HCT116 (cell line): ENCODE measurements at regions not wholly inside any gene's neighbourhood (a gene's known extent, or its start where the extent isn't known, plus 50 kb on each side); places are given as distances from the start of the nearest gene placed in this dataset.

ENCODE experiments used
- EZH2 ChIP-seq: fragments of 200-600 bp; sonication (generic); IDR thresholded peaks from 2 replicates; pipeline ENCODE4 v1.6.1; 2017; ENCODE audit warnings: antibody characterized with exemption, mixed run types
- POLR2A ChIP-seq: IDR thresholded peaks from 2 replicates; pipeline ENCODE4 v1.7.0; 2011; ENCODE audit warnings: borderline replicate concordance; ENCODE audit not compliant: insufficient read depth, insufficient read length; ENCODE audit errors: extremely low read depth
- POLR2AphosphoS5 ChIP-seq: IDR thresholded peaks from 2 replicates; pipeline ENCODE4 v1.6.1; 2011; ENCODE audit warnings: mild to moderate bottlenecking, low read depth, low read length, moderate library complexity
- TF ChIP-seq, protein P1 (sequence below): IDR thresholded peaks from 2 replicates; pipeline ENCODE4 v1.6.1; 2011; ENCODE audit warnings: mild to moderate bottlenecking, low read length, moderate library complexity; ENCODE audit not compliant: insufficient replicate concordance; ENCODE audit errors: extremely low read depth
- TF ChIP-seq, protein P2 (sequence below), 3 experiments: fragments of 200-600 bp in 1 of 3; sonication (generic) in 1 of 3; IDR thresholded peaks in 2 of 3; conservative IDR thresholded peaks in 1 of 3; 2 replicates each; pipeline ENCODE4 v1.5.1; 2012 to 2017; ENCODE audit warnings: low read depth in 2 of 3, low read length in 2 of 3, antibody characterized with exemption in 1 of 3, borderline replicate concordance in 1 of 3, control low read depth in 1 of 3, mild to moderate bottlenecking in 1 of 3, mixed read lengths in 1 of 3, mixed run types in 1 of 3, moderate library complexity in 1 of 3; ENCODE audit not compliant: insufficient read depth in 1 of 3

DNA sequence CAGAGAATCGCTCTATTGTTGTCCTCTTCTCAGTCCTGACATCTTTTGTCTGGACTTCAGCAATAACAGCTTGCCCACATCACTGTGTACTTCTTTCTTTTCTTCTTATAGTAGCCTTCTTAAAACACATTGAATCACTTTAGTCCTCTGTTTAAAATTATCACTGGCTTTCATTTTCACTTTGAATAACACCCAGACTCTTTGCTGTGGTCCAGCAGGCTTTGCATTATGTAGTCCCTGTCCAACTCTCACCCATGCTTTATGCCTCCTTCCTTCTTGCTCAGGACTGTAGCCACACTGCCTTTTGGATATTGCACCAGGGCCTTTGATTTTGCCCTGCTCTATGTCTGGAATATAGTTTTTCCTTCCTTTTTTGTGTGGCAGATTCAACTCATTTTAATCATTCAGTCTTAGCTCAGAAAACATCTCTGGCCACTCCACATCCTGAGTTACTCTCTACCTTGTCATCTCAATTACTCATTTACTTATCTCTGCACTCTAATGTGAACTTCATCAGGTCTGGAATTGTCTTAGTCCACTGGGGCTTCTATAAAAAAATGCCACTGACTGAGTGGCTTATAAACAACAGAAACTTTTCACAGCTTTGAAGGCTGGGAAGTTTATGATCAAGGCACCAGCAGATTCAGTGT is 168.2 kb downstream of the C4orf33 start:
- TF ChIP-seq, protein P1, sequence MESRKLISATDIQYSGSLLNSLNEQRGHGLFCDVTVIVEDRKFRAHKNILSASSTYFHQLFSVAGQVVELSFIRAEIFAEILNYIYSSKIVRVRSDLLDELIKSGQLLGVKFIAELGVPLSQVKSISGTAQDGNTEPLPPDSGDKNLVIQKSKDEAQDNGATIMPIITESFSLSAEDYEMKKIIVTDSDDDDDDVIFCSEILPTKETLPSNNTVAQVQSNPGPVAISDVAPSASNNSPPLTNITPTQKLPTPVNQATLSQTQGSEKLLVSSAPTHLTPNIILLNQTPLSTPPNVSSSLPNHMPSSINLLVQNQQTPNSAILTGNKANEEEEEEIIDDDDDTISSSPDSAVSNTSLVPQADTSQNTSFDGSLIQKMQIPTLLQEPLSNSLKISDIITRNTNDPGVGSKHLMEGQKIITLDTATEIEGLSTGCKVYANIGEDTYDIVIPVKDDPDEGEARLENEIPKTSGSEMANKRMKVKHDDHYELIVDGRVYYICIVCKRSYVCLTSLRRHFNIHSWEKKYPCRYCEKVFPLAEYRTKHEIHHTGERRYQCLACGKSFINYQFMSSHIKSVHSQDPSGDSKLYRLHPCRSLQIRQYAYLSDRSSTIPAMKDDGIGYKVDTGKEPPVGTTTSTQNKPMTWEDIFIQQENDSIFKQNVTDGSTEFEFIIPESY: no peak
- TF ChIP-seq POLR2A: no peak
- TF ChIP-seq, protein P2, sequence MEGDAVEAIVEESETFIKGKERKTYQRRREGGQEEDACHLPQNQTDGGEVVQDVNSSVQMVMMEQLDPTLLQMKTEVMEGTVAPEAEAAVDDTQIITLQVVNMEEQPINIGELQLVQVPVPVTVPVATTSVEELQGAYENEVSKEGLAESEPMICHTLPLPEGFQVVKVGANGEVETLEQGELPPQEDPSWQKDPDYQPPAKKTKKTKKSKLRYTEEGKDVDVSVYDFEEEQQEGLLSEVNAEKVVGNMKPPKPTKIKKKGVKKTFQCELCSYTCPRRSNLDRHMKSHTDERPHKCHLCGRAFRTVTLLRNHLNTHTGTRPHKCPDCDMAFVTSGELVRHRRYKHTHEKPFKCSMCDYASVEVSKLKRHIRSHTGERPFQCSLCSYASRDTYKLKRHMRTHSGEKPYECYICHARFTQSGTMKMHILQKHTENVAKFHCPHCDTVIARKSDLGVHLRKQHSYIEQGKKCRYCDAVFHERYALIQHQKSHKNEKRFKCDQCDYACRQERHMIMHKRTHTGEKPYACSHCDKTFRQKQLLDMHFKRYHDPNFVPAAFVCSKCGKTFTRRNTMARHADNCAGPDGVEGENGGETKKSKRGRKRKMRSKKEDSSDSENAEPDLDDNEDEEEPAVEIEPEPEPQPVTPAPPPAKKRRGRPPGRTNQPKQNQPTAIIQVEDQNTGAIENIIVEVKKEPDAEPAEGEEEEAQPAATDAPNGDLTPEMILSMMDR (IDR thresholded peaks at IDR 0.05 in 2 of 3, conservative IDR thresholded peaks at IDR 0.05 in 1 of 3; ENCODE audit: borderline replicate concordance in 1 of 3, insufficient read depth in 1 of 3, low read depth in 2 of 3, low read length in 2 of 3): no peak
- no peak for TF ChIP-seq EZH2
- no peak for TF ChIP-seq POLR2AphosphoS5
